SK-N-SH (cell line): ENCODE measurements at regions not wholly inside any gene's neighbourhood (a gene's known extent, or its start where the extent isn't known, plus 50 kb on each side); places are given as distances from the start of the nearest gene placed in this dataset.

Experiments
- JUND ChIP-seq: IDR thresholded peaks from 2 replicates; pipeline ENCODE4 v1.4.0; 2012
- MXI1 ChIP-seq: IDR thresholded peaks from 2 replicates; pipeline ENCODE4 v1.6.1; 2012; ENCODE audit warnings: mild to moderate bottlenecking, low read depth, low read length, improper control_type of control experiment
- TF ChIP-seq, protein P1 (sequence below): fragments of 200-600 bp; sonication (generic); IDR thresholded peaks from 2 replicates; pipeline ENCODE4 v1.6.1; 2017; ENCODE audit warnings: antibody characterized with exemption, mild to moderate bottlenecking, moderate library complexity

DNA sequence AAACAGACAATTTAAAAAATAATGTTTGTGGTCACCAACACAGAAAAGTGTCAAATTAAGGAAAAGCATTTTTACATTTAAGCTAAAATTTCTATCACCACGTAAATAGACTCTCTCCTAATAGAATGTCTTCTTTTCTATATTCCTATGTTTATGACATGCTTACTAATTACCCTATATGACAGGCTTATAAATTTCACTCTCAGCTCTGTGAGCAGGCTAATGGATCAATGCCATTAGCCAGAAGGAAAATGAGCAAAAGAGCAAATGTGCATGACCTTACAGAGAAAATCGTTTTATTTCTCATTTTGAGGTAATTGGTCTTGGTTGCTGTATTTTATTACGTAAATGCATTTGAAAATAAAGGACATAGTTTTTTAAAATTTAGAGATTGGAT lies 209.7 kb downstream of the TMX3 start:
- TF ChIP-seq, protein P1, sequence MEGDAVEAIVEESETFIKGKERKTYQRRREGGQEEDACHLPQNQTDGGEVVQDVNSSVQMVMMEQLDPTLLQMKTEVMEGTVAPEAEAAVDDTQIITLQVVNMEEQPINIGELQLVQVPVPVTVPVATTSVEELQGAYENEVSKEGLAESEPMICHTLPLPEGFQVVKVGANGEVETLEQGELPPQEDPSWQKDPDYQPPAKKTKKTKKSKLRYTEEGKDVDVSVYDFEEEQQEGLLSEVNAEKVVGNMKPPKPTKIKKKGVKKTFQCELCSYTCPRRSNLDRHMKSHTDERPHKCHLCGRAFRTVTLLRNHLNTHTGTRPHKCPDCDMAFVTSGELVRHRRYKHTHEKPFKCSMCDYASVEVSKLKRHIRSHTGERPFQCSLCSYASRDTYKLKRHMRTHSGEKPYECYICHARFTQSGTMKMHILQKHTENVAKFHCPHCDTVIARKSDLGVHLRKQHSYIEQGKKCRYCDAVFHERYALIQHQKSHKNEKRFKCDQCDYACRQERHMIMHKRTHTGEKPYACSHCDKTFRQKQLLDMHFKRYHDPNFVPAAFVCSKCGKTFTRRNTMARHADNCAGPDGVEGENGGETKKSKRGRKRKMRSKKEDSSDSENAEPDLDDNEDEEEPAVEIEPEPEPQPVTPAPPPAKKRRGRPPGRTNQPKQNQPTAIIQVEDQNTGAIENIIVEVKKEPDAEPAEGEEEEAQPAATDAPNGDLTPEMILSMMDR: no peak
- TF ChIP-seq MXI1: no peak
- no peak for TF ChIP-seq JUND
